LNCaP clone FGC (cell line): ENCODE measurements at regions not wholly inside any gene's neighbourhood (a gene's known extent, or its start where the extent isn't known, plus 50 kb on each side); places are given as distances from the start of the nearest gene placed in this dataset.

Experiments
- DNase-seq: peaks from one replicate; pipeline ENCODE4 v3.0.0-alpha.2; 2011; ENCODE audit warnings: low read depth
- H3K4me3 ChIP-seq: 2 replicates; pipeline ENCODE4 v1.5.1; 2011; ENCODE audit warnings: mild to moderate bottlenecking, low read depth, low read length, control low read depth
- TF ChIP-seq, protein P1 (sequence below): IDR thresholded peaks from 2 replicates; pipeline ENCODE4 v1.5.1; 2012; ENCODE audit warnings: mild to moderate bottlenecking; ENCODE audit not compliant: control insufficient read depth, insufficient read depth; ENCODE audit errors: extremely low read depth

DNA sequence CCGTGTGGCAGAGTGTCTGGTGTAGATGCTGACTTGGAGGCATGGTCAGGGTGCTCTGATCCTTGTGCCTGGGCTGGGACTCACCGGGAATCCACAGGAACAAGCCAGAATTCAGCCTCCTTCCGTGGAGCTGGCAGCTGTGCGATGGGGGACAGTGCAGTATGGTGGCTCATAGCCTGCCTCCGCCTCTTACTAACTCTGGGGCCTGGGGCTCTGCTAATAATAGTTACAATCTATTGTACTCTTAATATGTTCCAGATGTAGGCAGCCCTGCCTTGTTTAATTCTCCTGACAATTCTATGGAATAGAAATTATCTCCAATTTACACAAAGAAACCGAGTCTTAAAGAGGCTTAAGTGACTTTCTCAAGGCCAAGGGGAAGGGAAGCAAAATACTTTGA, 77.6 kb downstream of the PCDH1 start:
- TF ChIP-seq, protein P1, sequence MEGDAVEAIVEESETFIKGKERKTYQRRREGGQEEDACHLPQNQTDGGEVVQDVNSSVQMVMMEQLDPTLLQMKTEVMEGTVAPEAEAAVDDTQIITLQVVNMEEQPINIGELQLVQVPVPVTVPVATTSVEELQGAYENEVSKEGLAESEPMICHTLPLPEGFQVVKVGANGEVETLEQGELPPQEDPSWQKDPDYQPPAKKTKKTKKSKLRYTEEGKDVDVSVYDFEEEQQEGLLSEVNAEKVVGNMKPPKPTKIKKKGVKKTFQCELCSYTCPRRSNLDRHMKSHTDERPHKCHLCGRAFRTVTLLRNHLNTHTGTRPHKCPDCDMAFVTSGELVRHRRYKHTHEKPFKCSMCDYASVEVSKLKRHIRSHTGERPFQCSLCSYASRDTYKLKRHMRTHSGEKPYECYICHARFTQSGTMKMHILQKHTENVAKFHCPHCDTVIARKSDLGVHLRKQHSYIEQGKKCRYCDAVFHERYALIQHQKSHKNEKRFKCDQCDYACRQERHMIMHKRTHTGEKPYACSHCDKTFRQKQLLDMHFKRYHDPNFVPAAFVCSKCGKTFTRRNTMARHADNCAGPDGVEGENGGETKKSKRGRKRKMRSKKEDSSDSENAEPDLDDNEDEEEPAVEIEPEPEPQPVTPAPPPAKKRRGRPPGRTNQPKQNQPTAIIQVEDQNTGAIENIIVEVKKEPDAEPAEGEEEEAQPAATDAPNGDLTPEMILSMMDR, result no peak
- no peak for DNase-seq
- no peak overlapping the region for H3K4me3 ChIP-seq

DNA sequence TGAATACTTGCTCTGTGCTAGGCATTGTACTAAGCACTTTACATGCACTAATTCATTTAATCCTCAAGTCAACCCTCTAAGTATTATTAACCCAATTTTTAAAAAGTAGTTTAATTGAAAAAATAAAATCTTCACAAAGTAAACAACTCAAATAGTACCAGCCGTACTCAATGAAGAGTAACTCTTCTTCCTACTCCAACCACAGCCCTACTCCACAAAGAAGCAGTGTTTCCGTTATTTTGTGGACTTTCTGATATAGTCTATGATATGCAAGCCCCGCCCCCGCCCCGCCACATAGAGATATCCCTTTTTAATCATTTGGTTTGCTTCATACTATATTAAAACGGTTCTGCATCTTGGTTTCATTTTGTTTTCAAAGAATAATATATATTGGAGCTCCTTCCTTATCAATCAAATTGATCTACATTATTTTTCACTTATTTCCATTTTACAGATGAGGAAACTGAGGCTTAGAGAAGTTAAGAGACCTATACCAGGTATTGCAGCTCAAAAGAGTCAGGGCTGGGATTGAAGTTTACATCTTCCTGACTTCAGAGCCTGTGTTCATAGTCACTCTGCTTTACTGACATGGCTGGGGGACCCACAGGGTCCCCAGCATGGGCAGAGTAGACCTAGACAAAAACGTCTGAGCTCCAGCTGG, 78.6 kb downstream of the PCDH1 start:
- H3K4me3 ChIP-seq, result no peak overlapping the region
- DNase-seq, result no peak
- TF ChIP-seq, protein P1, result no peak

DNA sequence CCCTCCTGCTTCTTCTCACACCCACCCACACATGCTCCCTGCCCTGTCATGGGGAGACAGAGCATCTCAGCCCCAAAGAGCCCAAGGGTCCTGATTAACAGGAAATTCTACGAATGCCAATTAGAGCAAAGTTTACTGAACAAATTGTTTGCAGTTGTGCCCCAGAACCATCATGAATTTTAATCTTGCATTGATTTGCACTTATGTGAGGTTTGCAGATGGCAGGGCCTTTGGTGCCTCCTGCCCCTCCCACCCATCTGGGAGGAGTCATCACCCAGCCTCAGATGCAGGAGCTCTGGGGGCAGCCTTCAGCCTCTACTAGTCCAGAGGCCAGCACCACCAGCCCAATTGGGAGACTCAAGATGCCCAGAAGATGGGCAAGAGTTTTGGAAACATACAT, 80.8 kb downstream of the PCDH1 start:
- no peak overlapping the region for H3K4me3 ChIP-seq
- TF ChIP-seq, protein P1, result no peak
- no peak for DNase-seq

DNA sequence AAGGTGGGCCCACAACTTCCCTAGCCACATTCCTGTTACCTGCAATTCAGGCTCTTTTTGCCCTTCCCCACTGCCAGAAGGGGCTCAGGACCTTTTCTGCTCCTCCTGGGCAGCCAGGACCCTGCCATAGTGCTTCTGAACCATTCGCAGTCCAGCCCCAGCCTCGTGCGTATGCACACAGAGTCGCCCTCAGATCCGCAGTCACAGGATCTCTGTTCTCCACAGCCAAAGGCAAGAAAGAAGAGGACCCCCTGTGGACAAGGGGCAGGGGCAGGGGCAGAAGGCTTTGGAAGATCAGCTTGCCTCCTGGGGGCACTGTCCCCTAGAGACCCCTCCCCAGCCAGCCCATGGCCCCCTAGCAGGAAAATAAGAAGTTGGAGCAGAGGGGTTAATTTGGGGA, 82.8 kb downstream of the PCDH1 start:
- TF ChIP-seq, protein P1, result no peak
- DNase-seq, result no peak
- no peak overlapping the region for H3K4me3 ChIP-seq

DNA sequence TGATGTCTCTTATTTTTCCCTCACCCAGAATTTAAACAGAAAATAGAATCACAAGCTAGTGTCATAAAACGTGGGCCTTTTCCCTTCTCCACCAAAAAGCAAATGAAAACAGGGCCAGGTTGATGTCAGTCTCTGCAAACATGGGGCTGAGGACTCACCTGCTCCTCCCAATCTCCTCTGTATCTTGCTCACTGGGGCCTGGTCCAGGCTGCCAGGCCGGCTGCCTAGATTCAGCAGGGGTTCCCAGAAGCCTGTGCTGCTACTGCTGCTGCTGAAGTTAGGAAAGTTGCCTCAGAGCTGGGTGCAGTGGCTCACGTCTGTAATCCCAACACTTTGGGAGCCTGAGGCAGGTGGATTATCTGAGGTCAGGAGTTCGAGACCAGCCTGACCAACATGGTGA, 84.3 kb downstream of the PCDH1 start:
- TF ChIP-seq, protein P1, result no peak
- DNase-seq, result no peak
- no peak overlapping the region for H3K4me3 ChIP-seq

DNA sequence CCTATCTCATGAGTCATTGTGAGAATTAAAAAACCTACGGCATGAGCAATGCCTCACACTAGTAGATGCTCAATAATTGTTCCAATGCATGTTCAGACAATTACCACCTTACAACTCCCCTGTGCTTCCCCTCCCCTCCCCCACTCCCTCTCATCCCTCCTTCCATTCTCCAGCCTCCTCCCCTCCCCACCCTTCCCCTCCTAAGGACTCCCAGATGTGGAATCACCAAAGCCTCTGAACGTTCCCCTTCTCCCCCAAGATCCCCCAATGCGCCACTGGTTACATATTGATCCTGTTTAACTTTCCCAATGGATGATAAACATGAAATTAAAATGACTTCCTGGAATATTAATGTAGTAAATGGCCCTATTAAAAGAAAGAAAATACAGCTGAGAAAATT, 84.8 kb downstream of the PCDH1 start:
- TF ChIP-seq, protein P1, result no peak
- no peak for DNase-seq
- no peak overlapping the region for H3K4me3 ChIP-seq

DNA sequence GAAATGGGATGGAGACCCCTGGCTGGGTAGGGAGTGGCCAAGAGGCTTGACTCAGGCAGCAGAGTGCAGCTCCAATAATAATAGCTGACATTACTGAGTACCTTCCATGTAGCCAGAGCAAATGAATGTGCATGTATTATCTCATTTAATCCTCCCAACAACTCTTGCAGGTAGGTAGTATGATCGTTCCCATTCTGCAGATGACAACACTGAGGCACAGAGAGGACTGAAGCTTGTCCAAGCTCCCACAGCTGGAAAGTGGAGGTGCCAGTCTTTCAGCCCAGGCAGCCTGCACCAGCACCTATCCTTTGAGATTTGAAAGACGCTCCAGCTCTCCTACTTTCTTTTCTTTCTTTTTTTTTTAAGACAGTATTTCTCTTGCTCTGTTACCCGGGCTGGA, 87.6 kb downstream of the PCDH1 start:
- TF ChIP-seq, protein P1, result no peak
- H3K4me3 ChIP-seq, result no peak overlapping the region
- DNase-seq, result no peak
